Neural cell (in vitro differentiated cells): ENCODE measurements at regions not wholly inside any gene's neighbourhood (a gene's known extent, or its start where the extent isn't known, plus 50 kb on each side); places are given as distances from the start of the nearest gene placed in this dataset.

Experiments used
- CTCF ChIP-seq: fragments of 450-650 bp; IDR thresholded peaks from 2 replicates; pipeline ENCODE4 v1.5.1; 2014; ENCODE audit warnings: antibody characterized with exemption, mild to moderate bottlenecking, moderate library complexity; ENCODE audit not compliant: poor library complexity, severe bottlenecking
- EZH2 ChIP-seq: fragments of 200-600, 300-800 bp; shearing (Covaris generic), sonication (generic); IDR thresholded peaks from 2 replicates; pipeline ENCODE4 v1.6.1; 2014; ENCODE audit warnings: antibody characterized with exemption, low read length, borderline replicate concordance, mild to moderate bottlenecking; ENCODE audit not compliant: insufficient read depth, poor library complexity, severe bottlenecking
- MXI1 ChIP-seq: fragments of 450-650 bp; conservative IDR thresholded peaks from 2 replicates; pipeline ENCODE4 v1.6.1; 2014; ENCODE audit warnings: antibody characterized with exemption, mild to moderate bottlenecking; ENCODE audit not compliant: poor library complexity, severe bottlenecking
- POLR2AphosphoS5 ChIP-seq: IDR thresholded peaks from 2 replicates; pipeline ENCODE4 v1.6.1; 2012
- RAD21 ChIP-seq: fragments of 450-650 bp; conservative IDR thresholded peaks from 2 replicates; pipeline ENCODE4 v1.6.1; 2014; ENCODE audit warnings: antibody characterized with exemption, mild to moderate bottlenecking, moderate library complexity
- REST ChIP-seq: IDR thresholded peaks from 2 replicates; pipeline ENCODE4 v1.6.1; 2012; ENCODE audit warnings: borderline replicate concordance
- SMC3 ChIP-seq: fragments of 450-650 bp; conservative IDR thresholded peaks from 2 replicates; pipeline ENCODE4 v1.6.1; 2014; ENCODE audit warnings: antibody characterized with exemption, mild to moderate bottlenecking, moderate library complexity; ENCODE audit not compliant: poor library complexity
- TAF1 ChIP-seq: IDR thresholded peaks from 2 replicates; pipeline ENCODE4 v1.6.1; 2012; ENCODE audit warnings: low read depth

GRCh38 chr1:55904541-55904940 is 674.8 kb downstream of the PLPP3 start:
- no peak for TF ChIP-seq CTCF
- TF ChIP-seq SMC3, result no peak
- no peak for TF ChIP-seq POLR2AphosphoS5
- TF ChIP-seq EZH2, result no peak
- TF ChIP-seq REST, result no peak
- no peak for TF ChIP-seq MXI1
- TF ChIP-seq TAF1, result no peak
- no peak for TF ChIP-seq RAD21
